A673 (cell line): ENCODE measurements at regions not wholly inside any gene's neighbourhood (a gene's known extent, or its start where the extent isn't known, plus 50 kb on each side); places are given as distances from the start of the nearest gene placed in this dataset.

Experiments used
- BruUV-seq: library from RNA; stranded (reverse); fragments of 400-500 nt; replicated peaks from 2 replicates; lab custom pipeline; 2021; lab: Mats Ljungman, UMichigan
- CTCF ChIA-PET: fragments of 300-600 bp; sonication (Branson Sonifier 250); formaldehyde crosslinking; loops from one replicate; lab custom pipeline; 2022; ENCODE audit warnings: antibody characterized with exemption; lab: Charles Lee
- POLR2A ChIA-PET: fragments of 300-600 bp; sonication (Branson Sonifier 250); formaldehyde crosslinking; loops from one replicate; lab custom pipeline; 2022; ENCODE audit warnings: antibody characterized with exemption; ENCODE audit not compliant: low non-redundant PET; lab: Charles Lee
- DNase-seq: peaks from one replicate; pipeline ENCODE4 v3.0.0-alpha.2; 2015; ENCODE audit warnings: low spot score
- H3K27ac ChIP-seq: fragments of 200-600 bp; sonication (generic); 2 replicates; pipeline ENCODE4 v1.5.1; 2016; ENCODE audit warnings: mixed run types, low read depth, mild to moderate bottlenecking, mixed read lengths, antibody characterized with exemption, low read length; ENCODE audit not compliant: poor library complexity, severe bottlenecking
- H3K27me3 ChIP-seq: fragments of 200-600 bp; sonication (generic); replicated peaks from 2 replicates; pipeline ENCODE4 v1.6.1; 2017; ENCODE audit warnings: mixed run types, low read depth, mild to moderate bottlenecking, mixed read lengths, antibody characterized with exemption, low read length; ENCODE audit not compliant: insufficient read depth, poor library complexity
- H3K36me3 ChIP-seq: fragments of 200-600 bp; sonication (generic); 2 replicates; pipeline ENCODE4 v1.6.1; 2016; ENCODE audit warnings: mixed run types, mild to moderate bottlenecking, mixed read lengths, antibody characterized with exemption, low read length; ENCODE audit not compliant: insufficient read depth, poor library complexity, severe bottlenecking
- H3K4me1 ChIP-seq: fragments of 200-600 bp; sonication (generic); 2 replicates; pipeline ENCODE4 v1.6.1; 2017; ENCODE audit warnings: mixed run types, mild to moderate bottlenecking, mixed read lengths, antibody characterized with exemption, low read length; ENCODE audit not compliant: insufficient read depth, poor library complexity, severe bottlenecking
- H3K4me3 ChIP-seq: fragments of 200-600 bp; sonication (generic); 2 replicates; pipeline ENCODE4 v1.5.1; 2016; ENCODE audit warnings: low read depth, mixed run types, mild to moderate bottlenecking, mixed read lengths, low read length; ENCODE audit not compliant: poor library complexity, severe bottlenecking
- H3K9me3 ChIP-seq: fragments of 200-600 bp; sonication (generic); 2 replicates; pipeline ENCODE4 v1.6.1; 2016; ENCODE audit warnings: mixed run types, low read depth, mild to moderate bottlenecking, mixed read lengths, antibody characterized with exemption, low read length; ENCODE audit not compliant: poor library complexity, severe bottlenecking
- EZH2 ChIP-seq: fragments of 200-600 bp; sonication (generic); IDR thresholded peaks from 2 replicates; pipeline ENCODE4 v1.6.1; 2017; ENCODE audit warnings: borderline replicate concordance, low read depth, mild to moderate bottlenecking, mixed read lengths, antibody characterized with exemption, low read length; ENCODE audit not compliant: poor library complexity, severe bottlenecking
- intact Hi-C: fragments of 100-400 bp; cut with micrococcal nuclease; formaldehyde crosslinking; loops from one replicate; pipeline ENCODE4 v1.10.0; 2022; ENCODE audit not compliant: unreplicated experiment
- TF ChIP-seq, protein P1 (sequence below): fragments of 300-800, 200-600 bp; sonication (generic); conservative IDR thresholded peaks from 2 replicates; pipeline ENCODE4 v1.5.1; 2017; ENCODE audit warnings: low read depth, mild to moderate bottlenecking, antibody characterized with exemption, low read length, moderate library complexity, mixed read lengths

DNA sequence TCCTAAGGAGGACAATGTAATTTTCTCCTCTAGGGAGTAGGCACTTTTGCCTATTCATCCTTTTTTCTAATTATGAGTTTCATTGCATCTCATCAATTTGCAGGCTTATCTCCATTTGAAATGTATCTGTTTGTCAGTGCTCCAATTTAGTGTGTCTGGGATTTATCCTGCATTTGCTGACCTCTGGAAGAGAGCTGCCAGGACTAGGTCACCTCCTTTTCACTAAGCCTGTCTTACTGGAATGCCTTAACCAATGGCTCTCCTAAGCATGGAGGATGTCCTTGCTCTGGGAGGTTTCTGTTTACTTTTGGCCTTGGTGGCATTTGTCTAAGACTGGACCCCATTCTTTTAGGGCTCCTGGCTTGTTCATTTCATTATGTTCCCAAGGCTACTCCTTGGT lies 261.5 kb downstream of the NEBL start:
- Histone ChIP-seq H3K4me1 (peaks cover 18% of the 10 kb centered on the region), H3K27me3 (no peaks in the 10 kb centered on the region), H3K9me3 (no peaks in the 10 kb centered on the region), H3K4me3 (no peak overlapping the region), H3K27ac (no peak overlapping the region), H3K36me3 (no peaks in the 10 kb centered on the region)
- CTCF ChIA-PET, result no interaction called here
- no TSS peak for BruUV-seq
- TF ChIP-seq EZH2, result no peak
- TF ChIP-seq, protein P1, sequence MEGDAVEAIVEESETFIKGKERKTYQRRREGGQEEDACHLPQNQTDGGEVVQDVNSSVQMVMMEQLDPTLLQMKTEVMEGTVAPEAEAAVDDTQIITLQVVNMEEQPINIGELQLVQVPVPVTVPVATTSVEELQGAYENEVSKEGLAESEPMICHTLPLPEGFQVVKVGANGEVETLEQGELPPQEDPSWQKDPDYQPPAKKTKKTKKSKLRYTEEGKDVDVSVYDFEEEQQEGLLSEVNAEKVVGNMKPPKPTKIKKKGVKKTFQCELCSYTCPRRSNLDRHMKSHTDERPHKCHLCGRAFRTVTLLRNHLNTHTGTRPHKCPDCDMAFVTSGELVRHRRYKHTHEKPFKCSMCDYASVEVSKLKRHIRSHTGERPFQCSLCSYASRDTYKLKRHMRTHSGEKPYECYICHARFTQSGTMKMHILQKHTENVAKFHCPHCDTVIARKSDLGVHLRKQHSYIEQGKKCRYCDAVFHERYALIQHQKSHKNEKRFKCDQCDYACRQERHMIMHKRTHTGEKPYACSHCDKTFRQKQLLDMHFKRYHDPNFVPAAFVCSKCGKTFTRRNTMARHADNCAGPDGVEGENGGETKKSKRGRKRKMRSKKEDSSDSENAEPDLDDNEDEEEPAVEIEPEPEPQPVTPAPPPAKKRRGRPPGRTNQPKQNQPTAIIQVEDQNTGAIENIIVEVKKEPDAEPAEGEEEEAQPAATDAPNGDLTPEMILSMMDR, result no peak
- DNase-seq, result no peak
- intact Hi-C loops, result no loop called here
- POLR2A ChIA-PET, result no interaction called here

DNA sequence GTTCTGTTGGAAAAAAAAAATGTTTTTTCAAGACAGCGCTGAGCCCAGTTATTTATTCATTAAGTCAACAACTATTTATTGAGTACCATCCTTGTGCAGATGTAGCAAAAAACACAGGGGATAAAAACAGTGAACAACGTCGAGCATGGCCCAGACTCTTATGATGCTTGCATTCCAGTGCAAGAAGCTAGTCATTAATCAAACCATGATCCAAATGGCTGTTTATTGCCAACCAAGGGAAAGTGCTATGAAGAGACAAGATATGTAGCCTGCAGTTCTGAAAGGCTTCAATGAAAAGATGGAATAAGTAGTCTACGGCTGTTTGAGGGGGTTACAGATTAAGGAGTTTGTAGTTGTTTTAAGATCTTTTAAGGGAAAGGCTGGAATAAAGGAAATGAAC lies 262.3 kb downstream of the NEBL start:
- intact Hi-C loops, result no loop called here
- Histone ChIP-seq H3K36me3 (no peaks in the 10 kb centered on the region), H3K4me1 (peaks cover 21% of the 10 kb centered on the region), H3K27me3 (no peaks in the 10 kb centered on the region), H3K9me3 (no peaks in the 10 kb centered on the region), H3K4me3 (no peak overlapping the region), H3K27ac (no peak overlapping the region)
- DNase-seq, result no peak
- CTCF ChIA-PET, result no interaction called here
- no peak for TF ChIP-seq EZH2
- BruUV-seq, result no TSS peak
- POLR2A ChIA-PET, result no interaction called here

DNA sequence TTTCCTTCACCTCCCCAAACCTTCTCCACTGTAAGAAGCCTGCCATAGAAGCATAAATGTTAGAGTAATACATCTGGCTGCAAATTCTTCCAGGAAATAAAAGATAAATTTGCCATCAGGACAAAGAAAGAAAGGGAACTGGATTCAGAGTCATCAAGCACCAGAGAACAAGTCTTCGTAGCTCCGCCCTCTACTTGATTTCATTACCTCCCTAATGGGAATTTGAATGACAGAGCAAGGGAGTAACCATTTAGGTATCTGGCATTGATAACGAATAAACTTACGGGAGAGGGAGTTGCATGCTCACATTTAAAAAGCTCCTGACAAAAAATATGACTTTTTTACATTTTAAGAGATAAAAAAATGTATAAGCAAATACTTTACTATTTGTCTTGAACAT lies 263.4 kb downstream of the NEBL start:
- Histone ChIP-seq H3K4me1 (peaks cover 21% of the 10 kb centered on the region), H3K27me3 (no peaks in the 10 kb centered on the region), H3K36me3 (no peaks in the 10 kb centered on the region), H3K4me3 (no peak overlapping the region), H3K27ac (no peak overlapping the region), H3K9me3 (no peaks in the 10 kb centered on the region)
- POLR2A ChIA-PET, result no interaction called here
- no TSS peak for BruUV-seq
- no peak for DNase-seq
- CTCF ChIA-PET, result no interaction called here
- intact Hi-C loops, result no loop called here
- TF ChIP-seq EZH2, result no peak
- TF ChIP-seq, protein P1, result no peak

DNA sequence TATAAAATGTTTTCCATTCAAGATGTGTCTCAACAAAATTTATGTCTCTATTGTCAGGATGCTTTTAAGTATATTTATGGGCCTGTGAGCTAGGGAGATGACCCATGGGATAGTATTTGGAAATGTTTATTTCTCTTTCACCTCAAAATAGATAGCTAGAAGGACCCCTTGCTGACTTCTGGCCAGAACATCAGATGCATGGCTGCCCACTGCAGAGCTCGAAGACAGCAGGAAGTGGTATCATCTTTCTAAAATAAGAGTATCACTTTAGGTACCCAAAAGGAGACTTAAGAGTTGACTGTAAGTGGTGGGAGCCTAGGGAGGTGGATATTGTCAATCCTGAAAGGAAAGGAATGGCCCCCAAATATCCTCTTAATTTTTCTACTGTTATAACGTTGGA lies 264.4 kb downstream of the NEBL start:
- POLR2A ChIA-PET, result no interaction called here
- no peaks in the 10 kb centered on the region for H3K36me3 ChIP-seq
- no peaks in the 10 kb centered on the region for H3K9me3 ChIP-seq
- no peak for DNase-seq
- H3K27me3 ChIP-seq, result no peaks in the 10 kb centered on the region
- TF ChIP-seq, protein P1, result no peak
- no peak for TF ChIP-seq EZH2
- CTCF ChIA-PET, result no interaction called here
- H3K4me1 ChIP-seq, result peaks cover 21% of the 10 kb centered on the region
- no peak overlapping the region for H3K27ac ChIP-seq
- intact Hi-C loops, result no loop called here
- BruUV-seq, result no TSS peak
- H3K4me3 ChIP-seq, result no peak overlapping the region
